ENCODE measurements at regions not wholly inside any gene's neighbourhood (a gene's known extent, or its start where the extent isn't known, plus 50 kb on each side); places are given as distances from the start of the nearest gene placed in this dataset.
"Not testable (repeated sequence)": the region's sequence is repeated elsewhere in the genome, so short reads cannot be mapped to it uniquely, and the experiment has no call there.

DNA sequence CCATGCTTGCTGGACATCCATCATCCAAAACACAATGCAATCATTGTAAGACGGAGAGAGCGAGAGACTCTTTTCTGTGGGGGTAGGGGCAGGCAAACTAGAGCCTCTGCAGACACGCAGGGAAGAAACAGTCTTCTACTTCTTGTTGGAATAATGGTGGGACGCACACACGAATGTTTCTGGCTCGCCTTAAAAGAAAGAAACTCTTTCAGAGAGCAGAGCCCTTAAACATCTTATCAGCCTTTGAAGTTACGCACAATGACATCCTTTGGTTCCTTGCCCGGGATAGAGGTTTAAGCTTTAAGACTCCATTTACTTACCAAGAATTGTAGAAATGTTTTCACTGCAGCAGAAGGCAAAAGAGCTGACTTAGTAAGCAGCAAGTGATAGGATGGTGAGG is 133.8 kb upstream of the FOXN3 start:
- Mint-ChIP-seq H3K9me3 (no peaks in the 10 kb centered on the region), H3K4me3 (no peak overlapping the region), H3K27ac (peak overlapping the region; percentile 16), H3K36me3 (ENCODE audit: low read depth) (peaks cover 26% of the 10 kb centered on the region), H3K27me3 (no peaks in the 10 kb centered on the region), H3K4me1 (ENCODE audit: low read depth) (peaks cover 46% of the 10 kb centered on the region)
- ChIA-PET CTCF (interaction anchor here (1.5 kb wide), 1 partner anchor 36 kb away, joined by 4 read pairs; no protein-coding TSS in a partner anchor), POLR2A (interaction anchor here (0.7 kb wide), 1 partner anchor 186 kb away, joined by 5 read pairs; no protein-coding TSS in a partner anchor)
- intact Hi-C loops (cut with micrococcal nuclease), result no loop called here
- no peak for DNase-seq
- TF ChIP-seq CTCF (IDR thresholded peaks at IDR 0.05), result no peak
- no peak for ATAC-seq

GRCh38 chr14:89549381-89550125 is 132.5 kb upstream of the FOXN3 start:
- CTCF ChIA-PET, result interaction anchor here (1.0 to 1.5 kb wide), 2 partner anchors 13 to 37 kb away, joined by 3 to 4 read pairs; no protein-coding TSS in a partner anchor
- no peak overlapping the region for H3K27ac Mint-ChIP-seq
- no peak for ATAC-seq
- intact Hi-C loops (cut with micrococcal nuclease), result no loop called here
- H3K4me1 Mint-ChIP-seq (ENCODE audit: low read depth), result peaks cover 49% of the 10 kb centered on the region
- no peak for DNase-seq
- POLR2A ChIA-PET, result interaction anchor here (0.7 to 0.9 kb wide), 2 partner anchors 10 to 154 kb away, joined by 3 read pairs; no protein-coding TSS in a partner anchor
- H3K4me3 Mint-ChIP-seq, result no peak overlapping the region
- no peaks in the 10 kb centered on the region for H3K27me3 Mint-ChIP-seq
- TF ChIP-seq CTCF (IDR thresholded peaks at IDR 0.05), result no peak
- H3K9me3 Mint-ChIP-seq, result no peaks in the 10 kb centered on the region
- H3K36me3 Mint-ChIP-seq (ENCODE audit: low read depth), result peaks cover 20% of the 10 kb centered on the region

- H3K4me3 Mint-ChIP-seq; DNase-seq; H3K9me3 Mint-ChIP-seq; H3K27ac Mint-ChIP-seq; ATAC-seq; intact Hi-C loops (cut with micrococcal nuclease); H3K27me3 Mint-ChIP-seq: not testable (repeated sequence)
- POLR2A ChIA-PET, result interaction anchor here (0.8 to 1.2 kb wide), 2 partner anchors 37 to 160 kb away, joined by 3 to 4 read pairs; no protein-coding TSS in a partner anchor
- peaks cover 56% of the 10 kb centered on the region for H3K4me1 Mint-ChIP-seq (ENCODE audit: low read depth)
- CTCF ChIA-PET, result interaction anchor here (1.6 kb wide), 1 partner anchor 55 kb away, joined by 3 read pairs; no protein-coding TSS in a partner anchor
- H3K36me3 Mint-ChIP-seq (ENCODE audit: low read depth), result peaks cover 18% of the 10 kb centered on the region
Observed at GRCh38 chr14:89547047-89547446, 130.0 kb upstream of the FOXN3 start.

DNA sequence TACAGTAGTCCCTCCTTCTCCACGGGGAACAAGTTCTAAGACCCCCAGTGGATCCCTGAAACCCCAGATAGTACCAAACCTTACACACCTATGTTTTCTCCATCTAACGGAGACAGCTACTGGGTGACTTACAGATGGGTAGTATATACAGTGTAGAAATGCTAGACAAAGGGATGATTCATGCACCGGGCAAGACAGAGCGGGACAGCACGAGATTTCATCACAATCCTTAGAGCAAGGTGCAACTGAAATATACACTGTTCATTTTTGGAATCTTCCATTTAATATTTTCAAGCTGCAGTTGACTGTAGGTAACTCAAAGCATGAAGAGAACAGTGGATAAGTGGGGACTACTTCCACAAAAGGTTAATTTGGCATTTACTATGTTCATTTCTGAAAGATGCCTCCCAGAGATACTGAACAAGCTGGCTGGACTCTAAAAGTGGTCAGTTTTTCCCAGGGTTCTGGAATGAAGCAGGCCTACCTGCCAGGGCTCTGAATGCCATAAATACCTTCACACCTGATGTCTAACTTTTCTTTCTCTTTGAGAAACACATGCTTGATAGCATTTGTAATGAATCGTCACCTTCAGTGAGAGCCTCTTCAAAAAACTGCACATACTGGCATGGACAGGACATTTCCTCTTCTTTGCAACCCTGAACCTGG is 127.7 kb upstream of the FOXN3 start:
- peaks cover 52% of the 10 kb centered on the region for H3K4me1 Mint-ChIP-seq (ENCODE audit: low read depth)
- ATAC-seq, result no peak
- H3K27ac Mint-ChIP-seq, result no peak overlapping the region

More for the DNA sequence above, 127.7 kb upstream of the FOXN3 start:
- H3K4me3 Mint-ChIP-seq, result no peak overlapping the region
- no peak for TF ChIP-seq CTCF (IDR thresholded peaks at IDR 0.05)
- no peaks in the 10 kb centered on the region for H3K9me3 Mint-ChIP-seq
- POLR2A ChIA-PET, result interaction anchor here (0.8 kb wide), 1 partner anchor 118 kb away, joined by 3 read pairs; no protein-coding TSS in a partner anchor
- CTCF ChIA-PET, result interaction anchor here (1.3 to 1.7 kb wide), 2 partner anchors 9 to 19 kb away, joined by 3 to 5 read pairs; no protein-coding TSS in a partner anchor
- peaks cover 15% of the 10 kb centered on the region for H3K36me3 Mint-ChIP-seq (ENCODE audit: low read depth)
- DNase-seq, result no peak
- no peaks in the 10 kb centered on the region for H3K27me3 Mint-ChIP-seq
- intact Hi-C loops (cut with micrococcal nuclease), result no loop called here

All from activated CD8-positive, alpha-beta T cell treated with anti-CD3 and anti-CD28 coated beads for 36 hours (primary cell).